OCI-LY7 (cell line): ENCODE measurements at regions not wholly inside any gene's neighbourhood (a gene's known extent, or its start where the extent isn't known, plus 50 kb on each side); places are given as distances from the start of the nearest gene placed in this dataset.

Source experiments
- CTCF ChIP-seq: fragments of 200-600 bp; sonication (generic); conservative IDR thresholded peaks from 2 replicates; pipeline ENCODE4 v1.5.1; 2014; ENCODE audit warnings: mild to moderate bottlenecking, antibody characterized with exemption, low read length, moderate library complexity, mixed read lengths
- EZH2phosphoT487 ChIP-seq: fragments of 200-600 bp; sonication (generic); IDR thresholded peaks from 2 replicates; pipeline ENCODE4 v1.6.1; 2018; ENCODE audit warnings: low read depth, borderline replicate concordance, mild to moderate bottlenecking, mixed run types, antibody characterized with exemption, low read length, moderate library complexity, mixed read lengths

- TF ChIP-seq CTCF (no peak), EZH2phosphoT487 (no peak)
These were observed 111.9 kb upstream of the SLC25A33 start for GRCh38 chr1:9427388-9427787.
